A549 (cell line): ENCODE measurements at regions not wholly inside any gene's neighbourhood (a gene's known extent, or its start where the extent isn't known, plus 50 kb on each side); places are given as distances from the start of the nearest gene placed in this dataset.
"Not testable (repeated sequence)": the region's sequence is repeated elsewhere in the genome, so short reads cannot be mapped to it uniquely, and the experiment has no call there.

Experiments
- CHD2 ChIP-seq: fragments of 150-350 bp; IDR thresholded peaks from 2 replicates; pipeline ENCODE4 v1.6.1; 2014; ENCODE audit warnings: low read length; ENCODE audit not compliant: partially characterized antibody
- CTCF ChIP-seq: fragments of >200 bp; sonication (Bioruptor Twin); formaldehyde crosslinking; IDR thresholded peaks from 3 replicates; pipeline ENCODE4 v1.5.1; 2016
- HDAC2 ChIP-seq: fragments of 200-600 bp; sonication (generic); IDR thresholded peaks from 2 replicates; pipeline ENCODE4 v1.6.1; 2016
- MYC ChIP-seq: IDR thresholded peaks from 2 replicates; pipeline ENCODE4 v1.6.1; 2012; ENCODE audit warnings: mild to moderate bottlenecking, inconsistent platforms, low read length, improper control_type of control experiment, borderline replicate concordance
- TF ChIP-seq, protein P1 (sequence below): fragments of >200 bp; sonication (Bioruptor Twin); formaldehyde crosslinking; IDR thresholded peaks from 3 replicates; pipeline ENCODE4 v1.6.1; 2016

DNA sequence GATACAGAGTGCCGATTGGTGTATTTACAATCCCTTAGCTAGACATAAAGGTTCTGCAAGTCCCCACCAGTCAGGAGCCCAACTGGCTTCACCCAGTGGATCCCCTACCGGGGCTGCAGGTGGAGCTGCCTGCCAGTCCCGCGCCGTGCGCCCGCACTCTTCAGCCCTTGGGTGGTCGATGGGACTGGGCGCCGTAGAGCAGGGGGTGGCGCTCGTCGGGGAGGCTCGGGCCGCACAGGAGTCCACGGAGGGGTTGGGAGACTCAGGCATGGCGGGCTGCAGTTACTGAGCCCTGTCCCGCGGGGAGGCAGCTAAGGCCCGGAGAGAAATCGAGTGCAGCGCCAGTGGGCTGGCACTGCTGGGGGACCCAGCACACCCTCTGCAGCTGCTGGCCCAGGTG lies 67.4 kb downstream of the FOXF2 start:
- not testable (repeated sequence) for TF ChIP-seq CTCF, HDAC2, MYC, CHD2
- TF ChIP-seq, protein P1, sequence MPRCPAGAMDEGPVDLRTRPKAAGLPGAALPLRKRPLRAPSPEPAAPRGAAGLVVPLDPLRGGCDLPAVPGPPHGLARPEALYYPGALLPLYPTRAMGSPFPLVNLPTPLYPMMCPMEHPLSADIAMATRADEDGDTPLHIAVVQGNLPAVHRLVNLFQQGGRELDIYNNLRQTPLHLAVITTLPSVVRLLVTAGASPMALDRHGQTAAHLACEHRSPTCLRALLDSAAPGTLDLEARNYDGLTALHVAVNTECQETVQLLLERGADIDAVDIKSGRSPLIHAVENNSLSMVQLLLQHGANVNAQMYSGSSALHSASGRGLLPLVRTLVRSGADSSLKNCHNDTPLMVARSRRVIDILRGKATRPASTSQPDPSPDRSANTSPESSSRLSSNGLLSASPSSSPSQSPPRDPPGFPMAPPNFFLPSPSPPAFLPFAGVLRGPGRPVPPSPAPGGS: not testable (repeated sequence)
